ENCODE measurements at regions not wholly inside any gene's neighbourhood (a gene's known extent, or its start where the extent isn't known, plus 50 kb on each side); places are given as distances from the start of the nearest gene placed in this dataset.
"Not testable (repeated sequence)": the region's sequence is repeated elsewhere in the genome, so short reads cannot be mapped to it uniquely, and the experiment has no call there.

GRCh38 chr7:104956753-104957450 lies 57.1 kb upstream of the KMT2E start:
- peak; percentile 40 for DNase-seq

- no peak for DNase-seq
Observed at GRCh38 chr7:104958371-104958865, 55.6 kb upstream of the KMT2E start.

DNA sequence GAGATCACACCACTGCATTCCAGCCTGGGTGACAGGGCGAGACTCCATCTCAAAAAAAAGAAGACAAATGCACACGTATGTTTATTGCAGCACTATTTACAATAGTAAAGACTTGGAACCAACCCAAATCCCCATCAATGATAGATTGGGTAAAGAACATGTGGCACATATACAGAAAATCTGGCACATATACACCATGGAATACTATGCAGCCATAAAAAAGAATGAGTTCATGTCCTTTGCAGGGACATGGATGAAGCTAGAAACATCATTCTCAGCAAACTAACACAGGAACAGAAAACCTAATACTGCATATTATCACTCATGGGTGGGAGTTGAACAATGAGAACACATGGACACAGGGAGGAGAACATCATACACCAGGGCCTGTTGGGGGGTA lies 54.5 kb upstream of the KMT2E start:
- not testable (repeated sequence) for DNase-seq

DNA sequence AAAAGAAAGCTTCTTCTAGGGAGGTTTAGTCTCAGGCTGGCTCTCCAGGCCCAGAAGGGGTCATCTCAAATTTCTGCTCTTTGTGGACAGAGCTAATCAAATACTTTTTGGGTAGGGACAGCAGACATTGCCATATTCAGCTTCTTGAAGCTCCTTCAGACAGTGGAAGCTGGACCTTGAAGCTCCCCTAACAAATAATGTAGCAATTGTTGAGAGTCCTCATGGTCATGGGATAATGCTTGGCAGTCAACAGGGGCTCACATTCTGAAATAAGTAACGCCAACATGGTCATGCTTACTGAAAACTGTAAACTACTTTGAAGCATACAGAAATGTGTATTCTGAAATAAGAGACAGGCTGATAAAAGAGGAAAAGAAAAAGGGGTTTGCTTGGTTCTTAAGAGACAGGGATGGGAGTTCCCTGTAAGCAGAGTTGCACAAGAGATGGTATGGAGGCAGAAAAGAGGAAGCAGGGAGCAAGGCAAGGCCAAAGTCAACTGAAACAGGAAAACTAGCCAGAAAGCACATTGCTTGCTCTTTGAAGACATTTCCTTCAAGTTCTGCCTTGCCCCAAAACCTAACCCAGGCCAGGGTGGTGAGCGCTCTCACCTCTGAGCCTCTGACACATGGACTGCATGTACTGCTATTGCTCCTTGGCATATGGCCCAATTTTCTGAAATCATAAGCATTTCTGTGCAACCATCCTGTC lies 53.1 kb upstream of the KMT2E start:
- DNase-seq, result no peak

GRCh38 chr7:104961821-104962220 lies 52.2 kb upstream of the KMT2E start:
- no peak for DNase-seq

GRCh38 chr7:104962781-104963180 lies 51.2 kb upstream of the KMT2E start:
- no peak for DNase-seq

GRCh38 chr7:104963378-104963990 lies 50.5 kb upstream of the KMT2E start:
- no peak for DNase-seq

- no peak for DNase-seq
Observed at GRCh38 chr7:104963991-104964385, 50.0 kb upstream of the KMT2E start.

Data from activated CD4-positive, alpha-beta T cell treated with anti-CD3 and anti-CD28 coated beads for 48 hours (primary cell).